Skeletal muscle cell (primary cell): ENCODE measurements at regions not wholly inside any gene's neighbourhood (a gene's known extent, or its start where the extent isn't known, plus 50 kb on each side); places are given as distances from the start of the nearest gene placed in this dataset.
"Not testable (repeated sequence)": the region's sequence is repeated elsewhere in the genome, so short reads cannot be mapped to it uniquely, and the experiment has no call there.

Source experiments
- DNase-seq: peaks from one replicate; pipeline ENCODE4 v3.0.0-alpha.2; 2010; ENCODE audit warnings: low read depth
- H3K4me3 ChIP-seq: 2 replicates; pipeline ENCODE4 v1.5.1; 2011; ENCODE audit warnings: low read depth, mild to moderate bottlenecking, control low read depth, low read length, moderate library complexity

DNA sequence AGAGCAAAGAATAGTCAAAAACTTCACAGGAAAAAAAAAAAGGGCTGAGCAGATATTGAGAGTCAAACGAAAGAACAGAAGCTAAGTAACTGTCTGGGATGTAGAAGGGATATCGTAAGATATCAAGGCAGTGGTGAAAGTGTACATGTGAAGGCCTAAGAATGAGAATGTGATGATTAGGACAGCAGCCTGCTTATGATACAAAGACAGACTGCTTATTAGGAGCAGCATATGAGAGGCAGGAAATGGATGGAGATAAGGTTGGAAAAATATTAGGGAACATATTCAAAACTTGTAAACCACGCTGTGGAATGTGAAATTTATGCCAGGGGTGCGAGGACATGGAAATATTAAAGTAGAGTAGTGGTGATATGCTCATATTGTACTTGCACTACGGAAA lies 133.1 kb upstream of the FAM174A start:
- DNase-seq, result no peak
- H3K4me3 ChIP-seq, result no peak overlapping the region

DNA sequence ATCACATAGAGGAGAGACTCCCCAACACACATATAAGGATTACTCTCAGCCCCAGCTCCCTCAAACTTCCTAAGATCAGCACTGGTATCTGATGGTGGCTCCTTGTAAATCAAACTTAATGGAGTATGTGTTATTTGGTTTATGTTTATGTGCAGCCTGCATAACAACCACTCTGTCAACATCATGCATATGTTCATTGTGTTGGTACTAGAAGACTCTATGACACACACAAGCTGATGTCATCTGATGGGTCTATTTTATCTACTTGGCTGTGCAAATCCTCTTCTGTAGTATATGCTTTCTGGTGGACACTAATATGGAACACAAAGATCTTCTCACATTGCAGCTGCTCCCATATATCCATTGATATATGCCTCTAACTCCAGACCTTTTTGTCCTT lies 134.0 kb upstream of the FAM174A start:
- no peak for DNase-seq
- no peak overlapping the region for H3K4me3 ChIP-seq

DNA sequence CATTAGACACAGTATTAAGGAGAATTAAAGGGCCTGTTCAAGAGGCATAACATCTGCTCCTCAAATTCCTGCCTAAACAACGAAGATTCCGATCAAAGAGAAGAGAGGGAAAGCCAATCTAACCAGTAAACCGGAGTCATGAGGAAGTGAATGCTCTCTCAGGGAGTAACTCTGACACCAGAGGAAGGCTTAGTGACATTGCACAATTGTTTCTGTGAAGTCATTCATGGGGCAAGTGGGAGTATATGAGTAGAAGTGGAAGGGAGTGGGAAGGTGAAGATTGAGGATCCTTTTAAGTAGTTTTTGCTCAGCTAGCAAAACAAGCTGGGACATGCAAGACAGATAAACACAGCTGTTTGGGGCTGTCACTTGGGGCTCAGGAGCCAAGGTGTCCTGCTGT lies 136.4 kb upstream of the FAM174A start:
- H3K4me3 ChIP-seq, DNase-seq: not testable (repeated sequence)

DNA sequence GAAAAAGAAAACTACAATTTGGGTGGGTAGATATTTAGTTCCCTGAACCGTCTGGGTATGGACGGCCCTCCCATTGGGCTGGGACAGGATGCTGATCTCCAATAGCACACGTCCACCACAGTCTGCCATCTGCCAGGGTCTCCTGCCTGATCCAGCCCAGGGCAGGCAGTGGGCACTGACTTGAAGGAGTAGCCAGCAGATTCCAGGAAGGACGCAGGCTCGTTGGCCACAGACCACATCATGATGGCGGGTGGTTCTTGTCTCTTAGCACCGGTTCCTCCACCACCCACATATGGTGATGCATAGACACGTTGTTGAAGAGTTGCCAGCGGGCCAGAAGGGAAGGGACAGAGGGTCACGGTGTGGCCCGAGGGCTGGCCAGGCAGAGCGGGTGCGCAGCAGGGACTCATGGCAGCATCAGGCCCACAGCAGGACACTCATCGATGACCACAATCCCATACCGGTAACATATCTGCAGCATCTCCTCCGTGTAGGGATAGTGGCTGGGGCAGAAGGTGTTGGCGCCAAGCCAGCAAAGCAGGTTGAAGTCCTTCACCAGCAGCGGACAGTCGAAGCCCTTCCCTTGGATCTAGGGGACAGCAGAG lies 155.8 kb upstream of the FAM174A start:
- not testable (repeated sequence) for H3K4me3 ChIP-seq, DNase-seq

DNA sequence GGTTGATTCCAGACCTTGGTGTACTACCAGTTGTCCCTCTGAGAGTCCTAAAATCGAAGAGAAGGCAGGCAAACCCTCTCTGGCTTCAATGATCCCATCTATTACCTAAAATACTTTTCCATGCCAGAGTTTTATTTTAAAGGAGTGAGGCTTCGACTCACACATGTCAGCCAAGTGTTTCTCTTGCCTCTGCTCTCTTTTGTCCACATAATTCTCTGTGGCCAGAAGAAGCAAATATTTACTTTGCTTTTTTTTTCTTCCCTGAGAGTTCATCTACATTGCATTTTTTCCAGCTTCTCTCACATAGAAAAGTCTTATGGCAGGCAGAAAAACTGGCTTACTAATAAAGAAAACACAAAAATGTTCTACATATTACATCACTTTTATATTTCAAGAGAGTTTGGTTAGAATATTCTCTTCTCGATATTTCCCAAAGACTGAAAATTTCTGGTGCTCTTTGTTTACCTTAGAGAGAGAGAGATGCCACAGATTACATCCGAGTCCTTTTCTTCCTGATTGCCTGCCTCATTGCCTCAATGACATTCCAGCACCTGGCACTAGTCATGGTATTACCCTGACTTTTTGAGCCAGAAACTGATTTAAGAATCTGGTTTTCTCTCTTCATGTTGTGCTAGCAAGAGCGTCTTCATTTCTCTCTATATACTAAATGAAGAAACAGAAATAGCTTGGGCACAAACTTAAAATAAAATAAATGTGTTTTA lies 170.3 kb upstream of the FAM174A start:
- H3K4me3 ChIP-seq, DNase-seq: not testable (repeated sequence)

DNA sequence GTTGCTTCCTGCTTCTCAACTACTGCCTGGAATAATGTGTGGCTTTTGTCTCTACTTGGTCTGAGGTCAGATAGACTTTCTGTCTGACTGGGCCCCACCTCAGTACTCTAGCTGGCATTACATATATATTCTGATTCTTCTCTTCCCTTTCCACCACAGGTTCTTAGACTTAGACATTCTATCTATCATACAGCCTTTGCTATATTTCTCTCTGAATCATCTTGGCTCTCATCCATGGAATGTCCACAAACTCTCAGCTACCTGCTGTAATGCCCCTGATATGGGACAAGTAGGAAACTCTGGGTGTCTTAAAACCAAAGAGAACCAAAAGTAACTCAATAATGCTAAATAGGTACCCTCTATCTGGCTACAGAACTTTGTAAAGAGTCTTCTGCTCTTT lies 170.8 kb upstream of the FAM174A start:
- not testable (repeated sequence) for DNase-seq, H3K4me3 ChIP-seq

DNA sequence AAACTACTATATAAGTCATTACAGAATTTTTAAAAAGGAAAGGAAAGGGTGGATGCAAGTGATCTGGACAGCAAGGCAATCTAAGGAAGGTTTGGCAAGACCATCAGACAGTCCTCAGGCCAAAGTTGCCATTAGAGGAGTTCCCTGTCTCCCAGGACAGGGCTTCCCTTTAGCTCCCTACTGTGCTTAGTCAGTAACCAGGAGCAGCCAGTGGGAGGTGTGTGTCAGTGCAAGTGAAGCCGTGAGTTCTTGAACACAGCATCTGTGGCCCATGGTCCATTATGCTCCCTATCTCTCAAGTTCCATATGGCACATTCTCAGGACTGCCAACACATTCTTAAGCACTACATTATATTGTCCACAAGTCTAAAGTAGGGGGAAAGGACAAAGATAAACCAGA lies 175.2 kb upstream of the FAM174A start:
- not testable (repeated sequence) for DNase-seq, H3K4me3 ChIP-seq

DNA sequence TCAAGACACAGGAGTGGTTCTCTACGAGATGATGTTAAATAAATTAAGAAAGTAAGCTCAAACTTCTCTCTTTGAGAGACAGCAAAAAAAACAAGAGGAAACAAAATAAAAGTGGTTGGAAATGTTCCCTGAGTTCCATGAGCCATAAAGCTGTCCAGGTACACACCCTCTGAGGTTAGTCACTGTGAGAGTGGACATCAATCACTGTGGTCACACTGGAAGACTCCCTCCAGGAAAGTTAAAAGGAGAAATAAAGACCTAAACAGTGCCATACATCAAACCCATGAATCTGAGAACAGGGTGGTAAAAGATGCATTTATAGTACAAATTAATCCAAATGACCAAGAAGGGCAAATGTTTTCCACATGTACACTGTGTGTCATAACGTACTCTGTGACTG lies 188.9 kb upstream of the FAM174A start:
- not testable (repeated sequence) for DNase-seq, H3K4me3 ChIP-seq

DNA sequence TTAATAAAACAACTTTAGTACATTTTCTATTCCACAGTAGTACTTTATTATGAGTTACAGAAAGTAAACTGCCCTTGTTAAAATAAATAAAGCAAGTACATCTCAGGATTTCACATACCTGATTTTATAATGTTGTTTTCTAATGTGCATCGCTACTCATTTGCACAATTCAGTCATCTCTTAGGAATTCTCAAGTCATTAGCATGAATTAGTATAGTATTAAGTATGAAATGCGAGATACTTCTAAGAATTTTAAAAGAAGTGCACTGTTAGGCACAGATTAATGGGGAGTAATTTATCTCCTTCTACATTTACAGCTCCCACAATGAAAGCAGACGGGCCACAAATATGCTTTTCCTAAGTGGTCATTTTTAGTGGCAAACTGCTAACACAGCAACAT lies 193.7 kb upstream of the FAM174A start:
- not testable (repeated sequence) for DNase-seq, H3K4me3 ChIP-seq

DNA sequence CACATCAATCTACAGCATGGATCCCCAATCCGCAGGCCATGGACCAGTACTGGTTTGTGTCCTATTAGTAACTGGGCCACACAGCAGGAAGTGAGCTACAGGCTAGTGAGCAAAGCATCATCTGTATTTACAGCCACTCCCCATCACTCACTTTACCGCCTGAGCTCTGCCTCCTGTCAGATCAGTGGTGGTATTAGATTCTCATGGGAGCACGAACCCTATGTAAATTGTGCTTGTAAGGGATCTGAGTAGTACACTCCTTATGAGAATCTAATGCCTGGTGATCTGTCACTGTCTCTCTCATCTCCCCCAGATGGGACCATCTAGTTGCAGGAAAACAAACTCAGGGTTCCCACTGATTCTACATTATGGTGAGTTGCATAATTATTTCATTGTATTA lies 212.7 kb upstream of the FAM174A start:
- no peak for DNase-seq
- H3K4me3 ChIP-seq, result no peak overlapping the region

DNA sequence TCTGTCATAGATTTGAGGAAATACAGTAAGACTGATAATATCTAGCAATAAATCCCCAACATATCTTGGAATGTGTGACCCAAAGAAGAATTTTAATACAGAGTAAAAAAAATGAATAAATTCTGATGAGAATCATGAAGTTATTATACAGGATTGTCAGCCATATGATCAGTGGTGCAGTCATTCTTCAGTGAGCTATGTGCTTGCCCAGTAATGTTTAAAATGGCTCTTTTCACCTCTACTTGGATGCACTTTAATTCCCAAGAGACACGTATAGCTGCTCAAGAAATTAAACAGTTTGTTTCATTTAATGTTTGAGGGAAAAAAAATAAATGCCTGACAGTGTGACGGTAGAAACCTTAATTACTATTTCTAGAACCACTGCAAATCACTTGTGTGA lies 215.3 kb upstream of the FAM174A start:
- H3K4me3 ChIP-seq, result no peak overlapping the region
- no peak for DNase-seq

DNA sequence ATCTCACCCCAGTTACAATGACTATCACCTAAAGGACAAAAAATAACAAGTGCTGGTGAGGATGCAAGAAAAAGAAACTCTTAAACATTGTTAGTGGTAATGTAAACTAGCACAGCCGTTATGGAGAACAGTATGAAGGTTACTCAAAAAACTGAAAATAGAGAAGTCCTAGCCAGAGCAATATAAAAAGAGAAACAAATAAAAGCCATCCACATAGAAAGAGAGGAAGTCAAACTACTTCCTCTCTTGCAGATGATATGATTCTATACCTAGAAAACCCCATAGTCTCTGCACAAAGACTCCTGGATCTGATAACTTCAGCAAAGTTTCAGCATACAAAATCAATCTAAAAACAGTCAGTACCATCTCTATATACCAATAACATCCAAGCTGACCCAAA lies 221.5 kb upstream of the FAM174A start:
- no peak for DNase-seq
- H3K4me3 ChIP-seq, result no peak overlapping the region

DNA sequence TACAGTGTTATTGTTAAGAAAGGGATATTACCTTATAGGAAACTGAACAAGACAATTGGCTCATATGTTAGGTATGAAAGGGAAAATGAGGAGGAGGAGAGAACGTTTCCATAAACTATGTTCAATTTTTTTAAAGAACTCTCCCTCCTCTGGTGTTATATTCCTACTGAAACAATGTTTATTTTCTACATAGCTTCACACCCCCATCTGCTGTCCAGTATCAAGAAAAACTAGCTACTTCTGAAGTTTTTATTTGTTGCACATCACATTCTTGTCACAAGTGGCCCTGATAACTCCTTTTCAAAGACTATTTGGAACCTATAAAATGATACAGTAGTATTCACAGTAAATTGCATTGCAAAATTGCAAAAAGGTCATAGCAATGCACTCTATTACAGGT lies 223.4 kb upstream of the FAM174A start:
- H3K4me3 ChIP-seq, result no peak overlapping the region
- no peak for DNase-seq

DNA sequence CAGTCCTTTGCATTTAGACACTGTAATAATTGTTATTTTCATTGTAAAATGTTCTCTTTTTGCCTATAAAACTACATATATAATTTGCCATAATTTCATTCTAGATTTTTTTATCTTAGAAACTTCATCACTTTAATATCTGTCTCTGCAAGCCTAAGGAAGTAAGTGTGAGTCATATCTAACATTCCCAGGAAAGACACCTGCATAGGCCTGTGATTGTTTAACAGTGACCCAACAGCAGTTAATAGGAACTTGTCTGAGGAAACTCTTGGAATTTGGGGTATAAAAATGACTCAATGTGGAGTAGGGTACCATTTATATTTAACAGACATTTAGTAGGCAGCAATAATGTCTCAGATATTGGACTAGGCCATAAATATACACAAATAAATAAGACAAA lies 229.2 kb upstream of the FAM174A start:
- no peak overlapping the region for H3K4me3 ChIP-seq
- DNase-seq, result no peak

DNA sequence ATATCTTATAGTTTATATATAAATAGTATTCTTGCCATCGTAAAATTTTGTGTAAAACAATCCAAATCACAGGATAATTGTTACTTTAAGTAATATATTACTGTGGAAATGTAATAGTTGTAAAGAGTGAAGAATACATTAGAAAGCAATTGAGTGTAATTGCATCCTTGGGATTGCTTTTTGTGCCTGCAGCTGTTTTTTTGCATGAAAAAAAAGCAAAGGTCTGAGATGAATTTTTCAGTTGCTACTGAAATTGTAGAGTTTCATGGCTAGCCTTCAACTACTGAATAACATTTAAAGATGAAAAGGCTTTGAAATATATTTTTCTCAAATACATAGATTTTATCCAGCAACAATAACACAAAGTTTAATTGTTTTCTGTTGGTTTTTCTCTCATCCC lies 232.0 kb upstream of the FAM174A start:
- DNase-seq, result no peak

DNA sequence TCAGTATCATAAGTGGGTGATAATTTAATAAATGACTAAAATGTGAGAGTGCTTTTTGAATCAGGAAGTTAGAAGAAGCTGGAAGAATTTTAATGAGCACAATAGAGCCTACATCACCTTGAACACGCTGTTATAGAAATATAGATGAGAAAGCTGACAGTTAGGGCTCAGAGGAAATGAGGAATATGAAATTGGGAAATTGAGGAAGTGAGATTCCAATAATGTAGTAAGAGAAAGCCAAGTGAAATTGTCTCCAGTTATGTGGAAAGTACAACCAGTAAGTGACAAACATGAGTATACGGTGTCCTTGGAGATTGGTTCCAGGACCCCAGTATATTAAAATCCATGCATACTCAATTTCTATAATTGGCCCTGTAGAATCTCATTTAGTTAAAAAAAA lies 235.9 kb upstream of the FAM174A start:
- no peak for DNase-seq
- no peak overlapping the region for H3K4me3 ChIP-seq

More for the DNA sequence above, 232.0 kb upstream of the FAM174A start:
- H3K4me3 ChIP-seq, result no peak overlapping the region

DNA sequence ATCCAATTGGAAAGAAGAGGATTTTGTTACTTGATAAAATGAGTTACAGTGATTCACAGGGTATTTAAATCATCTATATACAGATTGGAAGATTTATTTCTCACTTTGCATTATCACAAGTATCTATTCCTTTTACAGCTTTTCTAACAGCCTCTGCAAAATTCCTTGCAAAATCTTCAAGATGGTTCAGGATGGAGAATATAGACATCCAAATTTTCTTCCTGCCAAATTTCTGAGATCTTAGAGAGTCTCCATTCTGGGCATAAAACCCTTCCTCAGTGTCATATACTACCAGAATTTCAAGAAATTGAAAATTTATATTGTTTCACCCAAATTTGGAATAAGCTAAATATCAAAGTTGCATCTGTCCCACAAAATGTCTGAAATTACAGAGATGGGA lies 259.1 kb upstream of the FAM174A start:
- H3K4me3 ChIP-seq, result no peak overlapping the region

DNA sequence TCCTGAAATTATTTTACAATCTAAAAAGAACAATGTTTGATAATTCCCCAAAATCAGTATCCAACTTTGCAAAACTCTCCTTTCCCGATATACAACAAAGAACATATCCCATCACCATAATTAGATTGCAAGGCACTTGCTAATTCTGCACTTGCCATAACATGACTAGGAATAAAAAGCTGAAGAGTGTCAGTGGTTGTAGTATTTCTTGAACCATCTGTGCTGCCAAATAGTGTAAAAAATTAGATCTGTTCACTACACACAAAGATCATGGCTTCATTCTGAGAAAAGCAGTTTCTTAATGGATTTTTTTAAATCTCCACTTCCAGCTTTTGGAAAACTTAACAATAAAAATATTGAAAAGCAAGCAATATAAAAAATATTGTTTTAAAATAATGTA lies 259.5 kb upstream of the FAM174A start:
- DNase-seq, result no peak
- H3K4me3 ChIP-seq, result no peak overlapping the region

More for the DNA sequence above, 259.1 kb upstream of the FAM174A start:
- no peak for DNase-seq

DNA sequence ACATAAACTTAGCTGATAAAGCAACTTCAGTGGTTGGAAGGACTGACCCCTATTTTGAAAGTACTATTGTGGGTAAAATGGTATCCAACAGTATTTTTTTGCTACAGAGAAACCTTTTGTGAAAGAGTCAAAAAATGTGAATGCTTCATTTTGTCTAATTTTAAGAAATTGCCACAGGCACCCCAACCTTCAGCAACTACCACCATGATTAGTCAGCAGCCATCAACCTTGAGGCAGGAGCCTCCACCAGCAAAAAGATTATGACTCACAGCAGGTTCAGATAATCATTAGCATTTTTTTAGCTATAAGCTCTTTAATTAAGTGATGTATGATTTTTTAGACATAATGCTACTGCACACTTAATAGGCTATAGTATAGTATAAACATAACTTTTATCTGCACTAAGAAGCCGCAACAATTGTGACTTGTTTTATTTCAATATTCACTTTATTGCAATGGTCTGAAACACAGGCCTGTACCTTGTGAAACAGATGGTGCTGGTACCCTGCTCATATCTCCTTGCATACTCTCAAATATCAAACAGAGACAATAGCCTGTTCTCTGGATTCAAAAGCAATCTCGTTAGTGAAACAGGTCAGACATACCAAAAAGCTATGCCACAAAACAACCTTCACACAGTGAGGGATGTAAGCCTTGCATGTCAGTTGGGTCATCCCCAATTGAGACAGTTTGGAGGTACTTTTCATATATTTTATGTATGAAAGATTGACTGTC lies 261.2 kb upstream of the FAM174A start:
- no peak for DNase-seq
- no peak overlapping the region for H3K4me3 ChIP-seq

DNA sequence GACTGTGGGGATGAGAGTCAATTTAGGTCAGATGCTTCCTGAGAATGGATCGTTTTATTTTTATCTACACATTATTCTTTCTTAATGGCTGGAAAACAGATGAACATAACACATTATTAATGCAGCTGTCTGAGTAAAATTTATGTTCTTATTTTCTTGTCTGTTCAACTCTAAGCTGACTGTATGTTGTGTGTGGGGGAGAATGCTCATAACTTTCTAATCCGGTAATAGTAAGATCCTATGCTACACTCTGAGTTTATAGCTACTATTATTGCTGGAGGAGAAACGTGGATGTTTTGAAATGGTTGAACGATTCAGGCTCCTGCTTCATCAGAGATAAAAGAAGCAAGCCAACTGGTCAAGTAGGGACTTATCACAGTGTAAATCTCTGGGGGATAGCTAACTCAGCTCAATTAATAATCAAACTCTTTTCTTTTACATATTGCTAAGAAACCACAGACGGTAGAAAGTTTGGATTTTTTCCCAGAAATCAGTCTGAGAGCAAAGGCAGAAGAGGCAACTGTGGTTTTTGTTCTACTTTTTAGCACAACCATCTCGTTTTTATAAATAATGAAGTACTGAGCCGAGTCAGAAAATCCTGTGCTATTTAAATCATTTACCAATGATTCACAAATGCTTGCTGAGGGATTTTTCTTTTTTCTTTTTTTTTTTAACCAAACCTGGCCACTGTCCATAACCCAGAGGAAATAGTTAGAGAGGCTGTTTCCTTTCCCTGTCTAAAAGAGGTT lies 265.0 kb upstream of the FAM174A start:
- DNase-seq, result no peak
- no peak overlapping the region for H3K4me3 ChIP-seq
